Parathyroid adenoma (tissue), 2 donors: ENCODE measurements at regions not wholly inside any gene's neighbourhood (a gene's known extent, or its start where the extent isn't known, plus 50 kb on each side); places are given as distances from the start of the nearest gene placed in this dataset.

ENCODE experiments used
- H2AFZ ChIP-seq: fragments of 300-600 bp; sonication (generic); one replicate; pipeline ENCODE4 v1.7.0; 2017; ENCODE audit warnings: antibody characterized with exemption, mild to moderate bottlenecking
- H3K27ac ChIP-seq: fragments of 300-600 bp; sonication (generic); one replicate; pipeline ENCODE4 v1.7.0; 2017
- H3K27me3 ChIP-seq: fragments of 300-600 bp; sonication (generic); one replicate; pipeline ENCODE4 v1.7.0; 2017; ENCODE audit warnings: low read length; ENCODE audit not compliant: control insufficient read depth, insufficient read depth
- H3K36me3 ChIP-seq: fragments of 300-600 bp; sonication (generic); one replicate; pipeline ENCODE4 v1.7.0; 2017; ENCODE audit warnings: low read length; ENCODE audit not compliant: control insufficient read depth, insufficient read depth
- H3K4me1 ChIP-seq: fragments of 300-600 bp; sonication (generic); one replicate; pipeline ENCODE4 v1.7.0; 2017; ENCODE audit warnings: control low read depth
- H3K4me2 ChIP-seq: fragments of 300-600 bp; sonication (generic); one replicate; pipeline ENCODE4 v1.7.0; 2017; ENCODE audit warnings: low read length
- H3K4me3 ChIP-seq: fragments of 300-600 bp; sonication (generic); one replicate; pipeline ENCODE4 v1.7.0; 2017; ENCODE audit warnings: low read depth, low read length
- H3K79me2 ChIP-seq: fragments of 300-600 bp; sonication (generic); one replicate; pipeline ENCODE4 v1.7.0; 2017; ENCODE audit warnings: control low read depth
- H3K9ac ChIP-seq: fragments of 300-600 bp; sonication (generic); one replicate; pipeline ENCODE4 v1.7.0; 2017; ENCODE audit warnings: mild to moderate bottlenecking
- H3K9me3 ChIP-seq: fragments of 300-600 bp; sonication (generic); one replicate; pipeline ENCODE4 v1.7.0; 2017; ENCODE audit warnings: low read length; ENCODE audit not compliant: control insufficient read depth
- CTCF ChIP-seq: fragments of 300-600 bp; sonication (generic); IDR thresholded peaks from one replicate; pipeline ENCODE4 v1.7.0; 2017; ENCODE audit warnings: antibody characterized with exemption, mild to moderate bottlenecking
- donor health status: primary hyperparathyroidism.

- no peak overlapping the region for H2AFZ ChIP-seq
- no peak overlapping the region for H3K27ac ChIP-seq
- H3K27me3 ChIP-seq: no peaks in the 10 kb centered on the region
- no peaks in the 10 kb centered on the region for H3K36me3 ChIP-seq
- H3K9me3 ChIP-seq: no peaks in the 10 kb centered on the region
- no peak for TF ChIP-seq CTCF
- no peak overlapping the region for H3K4me2 ChIP-seq
- H3K4me3 ChIP-seq: no peak overlapping the region
- no peaks in the 10 kb centered on the region for H3K79me2 ChIP-seq
- H3K9ac ChIP-seq: no peak overlapping the region
- no peaks in the 10 kb centered on the region for H3K4me1 ChIP-seq
Observed at GRCh38 chr17:77684803-77685798, 273.4 kb upstream of the TNRC6C start.

- Histone ChIP-seq H3K9ac (no peak overlapping the region), H3K4me1 (no peaks in the 10 kb centered on the region), H3K4me2 (no peak overlapping the region), H3K79me2 (no peaks in the 10 kb centered on the region), H2AFZ (no peak overlapping the region), H3K27me3 (no peaks in the 10 kb centered on the region), H3K9me3 (no peaks in the 10 kb centered on the region), H3K4me3 (no peak overlapping the region), H3K27ac (no peak overlapping the region), H3K36me3 (no peaks in the 10 kb centered on the region)
- no peak for TF ChIP-seq CTCF
Observed at GRCh38 chr17:77685881-77686486, 272.5 kb upstream of the TNRC6C start.

GRCh38 chr17:77686903-77687302 lies 271.6 kb upstream of the TNRC6C start:
- Histone ChIP-seq H2AFZ (no peak overlapping the region), H3K27ac (no peak overlapping the region), H3K9me3 (no peaks in the 10 kb centered on the region), H3K36me3 (no peaks in the 10 kb centered on the region), H3K9ac (no peak overlapping the region), H3K4me3 (no peak overlapping the region), H3K79me2 (no peaks in the 10 kb centered on the region), H3K4me1 (no peaks in the 10 kb centered on the region), H3K27me3 (no peaks in the 10 kb centered on the region), H3K4me2 (no peak overlapping the region)
- no peak for TF ChIP-seq CTCF

- Histone ChIP-seq H3K27ac (no peak overlapping the region), H3K9me3 (no peaks in the 10 kb centered on the region), H3K4me2 (no peak overlapping the region), H2AFZ (no peak overlapping the region), H3K9ac (no peak overlapping the region), H3K27me3 (no peaks in the 10 kb centered on the region), H3K79me2 (no peaks in the 10 kb centered on the region), H3K36me3 (no peaks in the 10 kb centered on the region), H3K4me1 (no peaks in the 10 kb centered on the region), H3K4me3 (no peak overlapping the region)
- no peak for TF ChIP-seq CTCF
Observed at GRCh38 chr17:77687417-77687816, 271.1 kb upstream of the TNRC6C start.
